Cardiac muscle cell (in vitro differentiated cells and primary cell): ENCODE measurements at regions not wholly inside any gene's neighbourhood (a gene's known extent, or its start where the extent isn't known, plus 50 kb on each side); places are given as distances from the start of the nearest gene placed in this dataset.

Experiments
- DNase-seq, 2 donors: peaks; one replicate each; pipeline versions ENCODE4 v3.0.0 to v3.0.0-alpha.2; 2010 to 2017; ENCODE audit warnings: low read depth in 1 of 2, low spot score in 1 of 2
- H3K27ac ChIP-seq: fragments of 200-600 bp; sonication (generic); 2 replicates; pipeline ENCODE4 v1.5.1; 2016
- H3K27me3 ChIP-seq: fragments of 200-600 bp; sonication (generic); 2 replicates; pipeline ENCODE4 v1.6.0; 2016; ENCODE audit warnings: control low read depth
- H3K36me3 ChIP-seq: fragments of 200-600 bp; sonication (generic); 2 replicates; pipeline ENCODE4 v1.5.1; 2016; ENCODE audit warnings: control low read depth
- H3K4me1 ChIP-seq: fragments of 200-600 bp; sonication (generic); 2 replicates; pipeline ENCODE4 v1.8.1; 2017; ENCODE audit warnings: low read depth, mild to moderate bottlenecking, mixed run types
- H3K4me3 ChIP-seq: fragments of 200-600 bp; sonication (generic); 2 replicates; pipeline ENCODE4 v1.5.1; 2016; ENCODE audit warnings: mild to moderate bottlenecking
- H3K9me3 ChIP-seq: fragments of 200-600 bp; sonication (generic); 2 replicates; pipeline ENCODE4 v1.5.1; 2017; ENCODE audit warnings: low read depth, mild to moderate bottlenecking, control low read depth
- TF ChIP-seq, protein P1 (sequence below): IDR thresholded peaks from 2 replicates; pipeline ENCODE4 v1.5.1; 2012; ENCODE audit warnings: low read depth, mild to moderate bottlenecking, low read length

DNA sequence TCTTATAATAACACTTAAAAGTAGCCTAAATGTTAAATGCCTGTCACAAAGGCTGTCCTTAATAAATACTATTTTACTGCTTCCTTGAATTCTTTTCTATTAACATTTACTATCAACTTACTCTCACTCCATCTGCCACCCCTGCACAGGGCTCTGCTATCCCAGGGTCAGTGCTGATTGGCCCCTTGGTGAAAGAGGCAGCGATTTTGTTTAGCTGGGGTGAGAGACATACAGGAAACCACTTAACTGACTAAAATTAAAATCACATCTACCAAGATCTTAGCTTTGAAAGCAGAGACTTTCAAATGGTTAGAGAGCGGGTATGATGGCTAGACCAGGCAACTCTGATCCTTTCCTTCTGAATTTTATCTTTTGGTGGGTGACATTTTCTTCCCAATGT lies 149.9 kb upstream of the HTR2A start:
- Histone ChIP-seq H3K36me3 (no peaks in the 10 kb centered on the region), H3K27me3 (no peaks in the 10 kb centered on the region), H3K9me3 (no peaks in the 10 kb centered on the region), H3K27ac (no peak overlapping the region), H3K4me1 (peaks cover 6% of the 10 kb centered on the region), H3K4me3 (no peak overlapping the region)
- TF ChIP-seq, protein P1, sequence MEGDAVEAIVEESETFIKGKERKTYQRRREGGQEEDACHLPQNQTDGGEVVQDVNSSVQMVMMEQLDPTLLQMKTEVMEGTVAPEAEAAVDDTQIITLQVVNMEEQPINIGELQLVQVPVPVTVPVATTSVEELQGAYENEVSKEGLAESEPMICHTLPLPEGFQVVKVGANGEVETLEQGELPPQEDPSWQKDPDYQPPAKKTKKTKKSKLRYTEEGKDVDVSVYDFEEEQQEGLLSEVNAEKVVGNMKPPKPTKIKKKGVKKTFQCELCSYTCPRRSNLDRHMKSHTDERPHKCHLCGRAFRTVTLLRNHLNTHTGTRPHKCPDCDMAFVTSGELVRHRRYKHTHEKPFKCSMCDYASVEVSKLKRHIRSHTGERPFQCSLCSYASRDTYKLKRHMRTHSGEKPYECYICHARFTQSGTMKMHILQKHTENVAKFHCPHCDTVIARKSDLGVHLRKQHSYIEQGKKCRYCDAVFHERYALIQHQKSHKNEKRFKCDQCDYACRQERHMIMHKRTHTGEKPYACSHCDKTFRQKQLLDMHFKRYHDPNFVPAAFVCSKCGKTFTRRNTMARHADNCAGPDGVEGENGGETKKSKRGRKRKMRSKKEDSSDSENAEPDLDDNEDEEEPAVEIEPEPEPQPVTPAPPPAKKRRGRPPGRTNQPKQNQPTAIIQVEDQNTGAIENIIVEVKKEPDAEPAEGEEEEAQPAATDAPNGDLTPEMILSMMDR: no peak
- DNase-seq: no peak

DNA sequence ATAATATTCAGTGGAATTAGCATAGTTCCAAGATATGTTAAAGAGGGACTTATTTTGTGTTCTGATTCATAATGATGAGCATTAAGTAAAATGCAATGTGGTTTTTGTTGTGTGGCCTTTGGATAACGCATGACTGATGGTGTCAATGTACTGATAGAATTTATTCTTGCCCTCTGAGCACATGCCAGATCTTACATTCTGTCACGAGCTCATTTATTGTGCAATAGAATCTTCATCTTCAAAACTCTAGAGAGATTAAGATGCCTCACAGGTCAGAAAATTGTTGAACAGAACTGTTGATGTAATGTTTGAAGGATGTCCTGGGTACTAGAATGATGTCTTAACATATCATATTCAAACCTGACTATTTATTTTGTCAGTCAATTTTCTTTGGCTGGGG lies 148.0 kb upstream of the HTR2A start:
- Histone ChIP-seq H3K9me3 (no peaks in the 10 kb centered on the region), H3K4me1 (peaks cover 3% of the 10 kb centered on the region), H3K36me3 (no peaks in the 10 kb centered on the region), H3K27me3 (no peaks in the 10 kb centered on the region), H3K27ac (no peak overlapping the region), H3K4me3 (no peak overlapping the region)
- TF ChIP-seq, protein P1: no peak
- no peak for DNase-seq

DNA sequence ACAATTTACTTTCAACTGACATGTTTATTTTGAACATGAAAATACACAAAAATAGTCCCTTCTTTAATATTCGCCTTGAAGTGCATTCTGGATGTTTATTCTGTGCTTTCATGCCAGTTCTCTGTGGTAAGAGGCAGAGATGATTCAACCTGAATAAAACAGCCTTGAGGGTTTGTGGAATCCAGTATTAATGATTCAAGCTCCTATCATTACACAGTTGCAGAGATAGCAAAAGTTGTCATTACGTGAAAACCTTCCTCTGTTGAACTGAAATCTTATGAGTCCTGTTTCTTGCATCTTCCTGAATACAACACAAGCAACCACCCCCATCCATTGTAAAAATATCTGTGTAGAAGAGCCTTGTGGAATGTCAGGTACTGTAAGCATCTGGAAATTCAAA lies 142.3 kb upstream of the HTR2A start:
- peak in 1 of 2 donors; percentile 70 for DNase-seq
- H3K4me3 ChIP-seq: no peak overlapping the region
- no peaks in the 10 kb centered on the region for H3K36me3 ChIP-seq
- H3K9me3 ChIP-seq: no peaks in the 10 kb centered on the region
- H3K4me1 ChIP-seq: no peaks in the 10 kb centered on the region
- no peak overlapping the region for H3K27ac ChIP-seq
- H3K27me3 ChIP-seq: no peaks in the 10 kb centered on the region
- TF ChIP-seq, protein P1: no peak

DNA sequence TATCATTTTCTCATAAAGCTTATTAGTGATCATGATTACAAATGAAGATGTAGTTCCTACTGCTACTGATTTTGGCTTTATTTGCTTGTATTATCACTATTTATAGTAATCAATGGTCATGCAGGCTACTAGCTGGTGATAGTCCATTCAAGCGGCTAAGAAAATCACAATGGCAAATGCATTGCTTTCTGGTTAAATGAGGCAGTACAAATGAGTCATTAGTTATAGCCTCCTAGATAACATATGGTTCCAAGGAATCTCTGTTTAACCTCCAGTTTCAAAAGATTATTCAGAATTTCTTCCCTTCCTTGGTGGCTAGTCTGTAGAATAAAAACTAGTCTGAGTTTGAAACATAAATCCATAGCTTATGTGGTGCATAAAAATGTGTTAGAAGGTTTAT lies 141.3 kb upstream of the HTR2A start:
- no peak for DNase-seq
- Histone ChIP-seq H3K4me1 (no peaks in the 10 kb centered on the region), H3K9me3 (no peaks in the 10 kb centered on the region), H3K27me3 (no peaks in the 10 kb centered on the region), H3K27ac (no peak overlapping the region), H3K36me3 (no peaks in the 10 kb centered on the region), H3K4me3 (no peak overlapping the region)
- TF ChIP-seq, protein P1: no peak

DNA sequence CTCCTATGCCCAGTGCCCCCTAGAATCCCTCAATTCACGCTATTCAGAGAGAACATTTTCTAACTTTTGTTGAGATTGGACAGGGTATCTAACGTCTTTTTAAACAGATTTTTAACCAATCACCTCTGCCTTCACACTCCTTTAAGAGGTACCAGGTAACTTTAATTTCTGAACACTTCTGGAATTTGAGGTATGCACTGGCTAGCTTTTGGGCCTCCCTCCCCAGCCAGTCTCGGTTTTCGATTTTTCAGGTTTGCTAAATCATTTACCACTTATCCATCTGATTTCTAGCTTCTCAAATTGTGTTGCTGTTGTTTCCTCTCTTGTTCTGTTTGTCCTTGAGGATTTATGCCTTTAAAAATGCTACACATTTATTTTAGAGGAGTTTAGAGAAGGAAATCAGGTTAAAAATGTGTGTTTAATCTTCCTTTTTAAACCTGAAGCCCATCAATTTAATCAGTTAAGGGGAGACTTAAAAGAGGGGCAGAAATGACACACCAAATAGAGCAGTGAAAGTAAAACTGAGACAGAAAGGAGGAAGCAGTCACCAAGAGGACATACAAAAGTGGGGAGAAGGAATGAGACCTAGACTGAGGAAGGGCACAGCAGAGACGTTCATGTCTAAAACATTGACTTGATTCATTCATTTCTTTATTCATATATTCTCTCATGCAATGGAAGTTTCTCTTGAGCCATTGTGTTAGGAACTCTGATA lies 139.6 kb upstream of the HTR2A start:
- Histone ChIP-seq H3K36me3 (no peaks in the 10 kb centered on the region), H3K9me3 (no peaks in the 10 kb centered on the region), H3K27ac (no peak overlapping the region), H3K4me3 (no peak overlapping the region), H3K27me3 (no peaks in the 10 kb centered on the region), H3K4me1 (no peaks in the 10 kb centered on the region)
- TF ChIP-seq, protein P1: no peak
- DNase-seq: no peak
